ENCODE measurements at regions not wholly inside any gene's neighbourhood (a gene's known extent, or its start where the extent isn't known, plus 50 kb on each side); places are given as distances from the start of the nearest gene placed in this dataset.
"Not testable (repeated sequence)": the region's sequence is repeated elsewhere in the genome, so short reads cannot be mapped to it uniquely, and the experiment has no call there.

DNA sequence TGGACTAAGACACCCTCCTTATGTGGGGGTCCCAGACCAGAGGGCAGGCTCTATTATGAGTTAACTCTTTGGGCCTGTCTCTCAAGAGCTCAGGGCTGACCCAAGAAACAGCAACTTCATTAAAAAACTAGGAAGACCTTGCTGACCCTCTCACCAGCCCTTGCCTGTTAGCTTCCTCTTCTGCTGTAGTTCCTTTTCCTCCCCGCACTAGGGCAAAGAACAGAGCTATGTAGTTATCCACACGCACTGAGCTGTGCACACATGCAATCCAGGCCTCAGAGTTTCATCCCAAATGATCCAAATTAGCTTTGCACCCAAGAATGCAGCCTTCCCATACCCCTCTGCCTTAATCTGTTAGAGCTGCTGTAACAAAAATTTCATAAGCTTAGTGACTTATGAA lies 539.6 kb upstream of the CADM1 start:
- Histone ChIP-seq H3K27me3 (ENCODE audit: control insufficient read depth, insufficient read depth, low read length) (no peaks in the 10 kb centered on the region; the same call in 1 of the 2 replicates), H3K4me3 (ENCODE audit: low read depth in 2 of 2, low read length in 2 of 2) (no peak overlapping the region), H3K36me3 (ENCODE audit: control insufficient read depth, insufficient read depth, low read length) (no peaks in the 10 kb centered on the region), H3K4me1 (ENCODE audit: control insufficient read depth, insufficient read depth, low read length) (no peaks in the 10 kb centered on the region), H3K27ac (ENCODE audit: low read length) (no peak overlapping the region), H3K9me3 (ENCODE audit: control insufficient read depth, insufficient read depth, low read depth, low read length) (no peaks in the 10 kb centered on the region)
- ChIA-PET CTCF (no interaction called here), POLR2A (no interaction called here)
- BruUV-seq (replicated peaks): no TSS peak
- no peak for DNase-seq (ENCODE audit: low read depth, low spot score)
- intact Hi-C loops (cut with micrococcal nuclease; ENCODE audit: unreplicated experiment) (no loop called here), in situ Hi-C loops (cut with HindIII; ENCODE audit: low pct_unique_long_range_greater_than_20kb, low sequenced_read_pairs) (no loop called here)
- no peak for TF ChIP-seq SIN3A (IDR thresholded peaks at IDR 0.05; ENCODE audit: borderline replicate concordance, insufficient read depth, low read depth, low read length)
- no peak for TF ChIP-seq POLR2AphosphoS5 (IDR thresholded peaks at IDR 0.05; ENCODE audit: low read depth, low read length)
- no peak for TF ChIP-seq TCF7L2 (IDR thresholded peaks at IDR 0.05; ENCODE audit: low read depth, low read length)
- TF ChIP-seq, protein P1, sequence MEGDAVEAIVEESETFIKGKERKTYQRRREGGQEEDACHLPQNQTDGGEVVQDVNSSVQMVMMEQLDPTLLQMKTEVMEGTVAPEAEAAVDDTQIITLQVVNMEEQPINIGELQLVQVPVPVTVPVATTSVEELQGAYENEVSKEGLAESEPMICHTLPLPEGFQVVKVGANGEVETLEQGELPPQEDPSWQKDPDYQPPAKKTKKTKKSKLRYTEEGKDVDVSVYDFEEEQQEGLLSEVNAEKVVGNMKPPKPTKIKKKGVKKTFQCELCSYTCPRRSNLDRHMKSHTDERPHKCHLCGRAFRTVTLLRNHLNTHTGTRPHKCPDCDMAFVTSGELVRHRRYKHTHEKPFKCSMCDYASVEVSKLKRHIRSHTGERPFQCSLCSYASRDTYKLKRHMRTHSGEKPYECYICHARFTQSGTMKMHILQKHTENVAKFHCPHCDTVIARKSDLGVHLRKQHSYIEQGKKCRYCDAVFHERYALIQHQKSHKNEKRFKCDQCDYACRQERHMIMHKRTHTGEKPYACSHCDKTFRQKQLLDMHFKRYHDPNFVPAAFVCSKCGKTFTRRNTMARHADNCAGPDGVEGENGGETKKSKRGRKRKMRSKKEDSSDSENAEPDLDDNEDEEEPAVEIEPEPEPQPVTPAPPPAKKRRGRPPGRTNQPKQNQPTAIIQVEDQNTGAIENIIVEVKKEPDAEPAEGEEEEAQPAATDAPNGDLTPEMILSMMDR (IDR thresholded peaks at IDR 0.05): no peak
- ATAC-seq: no peak

DNA sequence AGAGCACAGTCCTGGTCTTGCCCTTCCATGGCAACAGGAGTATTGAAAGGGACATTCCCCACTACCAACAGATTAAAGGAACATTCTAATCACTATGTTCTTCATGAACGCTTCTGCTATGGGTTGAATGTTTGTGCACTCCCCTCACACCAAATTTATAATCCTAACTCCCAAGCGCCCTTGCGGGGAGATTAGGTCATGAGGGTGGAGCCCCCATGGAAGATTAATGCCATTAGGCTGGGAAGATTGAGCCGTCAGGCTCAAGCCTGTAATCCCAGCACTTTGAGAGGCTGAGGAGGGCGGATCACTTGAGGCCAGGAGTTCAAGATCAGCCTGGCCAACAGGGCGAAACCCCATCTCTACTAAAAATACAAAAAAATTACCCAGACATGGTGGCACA lies 538.8 kb upstream of the CADM1 start:
- DNase-seq (ENCODE audit: low read depth, low spot score); intact Hi-C loops (cut with micrococcal nuclease; ENCODE audit: unreplicated experiment); ATAC-seq; H3K4me3 ChIP-seq (ENCODE audit: low read depth in 2 of 2, low read length in 2 of 2); in situ Hi-C loops (cut with HindIII; ENCODE audit: low pct_unique_long_range_greater_than_20kb, low sequenced_read_pairs); BruUV-seq (replicated peaks); POLR2A ChIA-PET; H3K36me3 ChIP-seq (ENCODE audit: control insufficient read depth, insufficient read depth, low read length); CTCF ChIA-PET; H3K9me3 ChIP-seq (ENCODE audit: control insufficient read depth, insufficient read depth, low read depth, low read length); H3K27me3 ChIP-seq (ENCODE audit: control insufficient read depth, insufficient read depth, low read length); H3K27ac ChIP-seq (ENCODE audit: low read length); H3K4me1 ChIP-seq (ENCODE audit: control insufficient read depth, insufficient read depth, low read length): not testable (repeated sequence)

DNA sequence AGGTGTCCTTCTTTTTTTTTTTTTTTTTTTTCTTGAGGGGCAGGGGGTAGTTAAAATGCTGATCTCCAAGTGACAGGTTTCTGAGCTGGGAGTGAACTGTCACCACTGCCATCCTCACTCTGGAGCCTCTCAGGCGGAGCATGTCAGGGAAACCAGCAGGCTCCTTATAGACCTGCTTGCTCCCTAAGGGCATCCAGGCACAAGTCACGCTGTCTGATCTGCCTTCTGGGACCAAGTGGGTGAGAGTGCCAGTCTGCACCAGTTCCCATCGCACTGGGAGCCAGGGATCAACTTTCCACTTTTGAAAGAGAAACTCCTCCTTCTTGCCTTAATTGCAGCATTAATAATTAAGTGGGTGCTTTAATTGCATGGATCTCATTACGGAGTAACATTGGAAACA lies 537.9 kb upstream of the CADM1 start:
- no TSS peak for BruUV-seq (replicated peaks)
- in situ Hi-C loops (cut with HindIII; ENCODE audit: low pct_unique_long_range_greater_than_20kb, low sequenced_read_pairs) (no loop called here), intact Hi-C loops (cut with micrococcal nuclease; ENCODE audit: unreplicated experiment) (no loop called here)
- DNase-seq (ENCODE audit: low read depth, low spot score) (no peak), ATAC-seq (no peak)
- Histone ChIP-seq H3K27ac (ENCODE audit: low read length) (no peak overlapping the region), H3K27me3 (ENCODE audit: control insufficient read depth, insufficient read depth, low read length) (no peaks in the 10 kb centered on the region; the same call in 1 of the 2 replicates), H3K9me3 (ENCODE audit: control insufficient read depth, insufficient read depth, low read depth, low read length) (no peaks in the 10 kb centered on the region), H3K4me3 (ENCODE audit: low read depth in 2 of 2, low read length in 2 of 2) (no peak overlapping the region), H3K4me1 (ENCODE audit: control insufficient read depth, insufficient read depth, low read length) (no peaks in the 10 kb centered on the region), H3K36me3 (ENCODE audit: control insufficient read depth, insufficient read depth, low read length) (no peaks in the 10 kb centered on the region)
- CTCF ChIA-PET: no interaction called here
- POLR2A ChIA-PET: no interaction called here
- TF ChIP-seq TCF7L2 (IDR thresholded peaks at IDR 0.05; ENCODE audit: low read depth, low read length) (no peak), POLR2AphosphoS5 (IDR thresholded peaks at IDR 0.05; ENCODE audit: low read depth, low read length) (no peak), SIN3A (IDR thresholded peaks at IDR 0.05; ENCODE audit: borderline replicate concordance, insufficient read depth, low read depth, low read length) (no peak)
- TF ChIP-seq, protein P1 (IDR thresholded peaks at IDR 0.05): no peak
- TF ChIP-seq, protein P2, sequence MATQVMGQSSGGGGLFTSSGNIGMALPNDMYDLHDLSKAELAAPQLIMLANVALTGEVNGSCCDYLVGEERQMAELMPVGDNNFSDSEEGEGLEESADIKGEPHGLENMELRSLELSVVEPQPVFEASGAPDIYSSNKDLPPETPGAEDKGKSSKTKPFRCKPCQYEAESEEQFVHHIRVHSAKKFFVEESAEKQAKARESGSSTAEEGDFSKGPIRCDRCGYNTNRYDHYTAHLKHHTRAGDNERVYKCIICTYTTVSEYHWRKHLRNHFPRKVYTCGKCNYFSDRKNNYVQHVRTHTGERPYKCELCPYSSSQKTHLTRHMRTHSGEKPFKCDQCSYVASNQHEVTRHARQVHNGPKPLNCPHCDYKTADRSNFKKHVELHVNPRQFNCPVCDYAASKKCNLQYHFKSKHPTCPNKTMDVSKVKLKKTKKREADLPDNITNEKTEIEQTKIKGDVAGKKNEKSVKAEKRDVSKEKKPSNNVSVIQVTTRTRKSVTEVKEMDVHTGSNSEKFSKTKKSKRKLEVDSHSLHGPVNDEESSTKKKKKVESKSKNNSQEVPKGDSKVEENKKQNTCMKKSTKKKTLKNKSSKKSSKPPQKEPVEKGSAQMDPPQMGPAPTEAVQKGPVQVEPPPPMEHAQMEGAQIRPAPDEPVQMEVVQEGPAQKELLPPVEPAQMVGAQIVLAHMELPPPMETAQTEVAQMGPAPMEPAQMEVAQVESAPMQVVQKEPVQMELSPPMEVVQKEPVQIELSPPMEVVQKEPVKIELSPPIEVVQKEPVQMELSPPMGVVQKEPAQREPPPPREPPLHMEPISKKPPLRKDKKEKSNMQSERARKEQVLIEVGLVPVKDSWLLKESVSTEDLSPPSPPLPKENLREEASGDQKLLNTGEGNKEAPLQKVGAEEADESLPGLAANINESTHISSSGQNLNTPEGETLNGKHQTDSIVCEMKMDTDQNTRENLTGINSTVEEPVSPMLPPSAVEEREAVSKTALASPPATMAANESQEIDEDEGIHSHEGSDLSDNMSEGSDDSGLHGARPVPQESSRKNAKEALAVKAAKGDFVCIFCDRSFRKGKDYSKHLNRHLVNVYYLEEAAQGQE (IDR thresholded peaks at IDR 0.05; ENCODE audit: insufficient read depth in 1 of 2, low read depth in 2 of 2, low read length in 1 of 2): no peak
